Hepatocyte (in vitro differentiated cells): ENCODE measurements at regions not wholly inside any gene's neighbourhood (a gene's known extent, or its start where the extent isn't known, plus 50 kb on each side); places are given as distances from the start of the nearest gene placed in this dataset.

Experiments used
- DNase-seq: peaks from one replicate; pipeline ENCODE4 v3.0.0-alpha.2; 2016; ENCODE audit warnings: low spot score
- H2AFZ ChIP-seq: fragments of 200-600 bp; sonication (generic); 2 replicates; pipeline ENCODE4 v1.6.0; 2016; ENCODE audit warnings: antibody characterized with exemption, mild to moderate bottlenecking
- H3K27ac ChIP-seq: fragments of 200-600 bp; sonication (generic); 2 replicates; pipeline ENCODE4 v1.5.1; 2016; ENCODE audit warnings: mild to moderate bottlenecking
- H3K27me3 ChIP-seq: fragments of 200-600 bp; sonication (generic); 2 replicates; pipeline ENCODE4 v1.6.1; 2016
- H3K36me3 ChIP-seq: fragments of 200-600 bp; sonication (generic); replicated peaks from 2 replicates; pipeline ENCODE4 v1.5.1; 2016; ENCODE audit warnings: low read depth; ENCODE audit not compliant: insufficient read depth
- H3K4me1 ChIP-seq: fragments of 200-600 bp; sonication (generic); 2 replicates; pipeline ENCODE4 v1.5.1; 2016; ENCODE audit warnings: mild to moderate bottlenecking, moderate library complexity; ENCODE audit not compliant: insufficient read depth
- H3K4me2 ChIP-seq: fragments of 200-600 bp; sonication (generic); 2 replicates; pipeline ENCODE4 v1.6.0; 2016
- H3K4me3 ChIP-seq: fragments of 200-600 bp; sonication (generic); 2 replicates; pipeline ENCODE4 v1.5.1; 2016; ENCODE audit warnings: mild to moderate bottlenecking
- H3K79me2 ChIP-seq: fragments of 200-600 bp; sonication (generic); 2 replicates; pipeline ENCODE4 v1.6.0; 2017; ENCODE audit warnings: mild to moderate bottlenecking
- H3K9me2 ChIP-seq: fragments of 200-600 bp; sonication (generic); replicated peaks from 2 replicates; pipeline ENCODE4 v1.6.0; 2017; ENCODE audit warnings: mild to moderate bottlenecking; ENCODE audit not compliant: insufficient read depth
- H3K9me3 ChIP-seq: fragments of 200-600 bp; sonication (generic); 2 replicates; pipeline ENCODE4 v1.5.1; 2016; ENCODE audit warnings: low read depth, mild to moderate bottlenecking
- H4K20me1 ChIP-seq: fragments of 200-600 bp; sonication (generic); 2 replicates; pipeline ENCODE4 v1.6.0; 2016; ENCODE audit warnings: mild to moderate bottlenecking; ENCODE audit not compliant: insufficient read depth, poor library complexity, severe bottlenecking
- EZH2 ChIP-seq: fragments of 200-600 bp; sonication (generic); IDR thresholded peaks from 2 replicates; pipeline ENCODE4 v1.6.1; 2016; ENCODE audit warnings: antibody characterized with exemption, mild to moderate bottlenecking, borderline replicate concordance
- EZH2phosphoT487 ChIP-seq: fragments of 200-600 bp; sonication (generic); IDR thresholded peaks from one replicate; pipeline ENCODE4 v1.6.1; 2018; ENCODE audit warnings: antibody characterized with exemption, mild to moderate bottlenecking, low read depth, moderate library complexity; ENCODE audit not compliant: unreplicated experiment, severe bottlenecking
- WGBS: methylation state at CpG from one replicate; pipeline ENCODE4 v1.1.6; 2016; ENCODE audit warnings: low lambda C conversion rate; ENCODE audit errors: missing lambda C conversion rate; 5-methylcytosine and 5-hydroxymethylcytosine counted together
- TF ChIP-seq, protein P1 (sequence below): fragments of 200-600 bp; sonication (generic); IDR thresholded peaks from 2 replicates; pipeline ENCODE4 v1.5.1; 2016; ENCODE audit warnings: antibody characterized with exemption, mild to moderate bottlenecking; ENCODE audit not compliant: poor library complexity

DNA sequence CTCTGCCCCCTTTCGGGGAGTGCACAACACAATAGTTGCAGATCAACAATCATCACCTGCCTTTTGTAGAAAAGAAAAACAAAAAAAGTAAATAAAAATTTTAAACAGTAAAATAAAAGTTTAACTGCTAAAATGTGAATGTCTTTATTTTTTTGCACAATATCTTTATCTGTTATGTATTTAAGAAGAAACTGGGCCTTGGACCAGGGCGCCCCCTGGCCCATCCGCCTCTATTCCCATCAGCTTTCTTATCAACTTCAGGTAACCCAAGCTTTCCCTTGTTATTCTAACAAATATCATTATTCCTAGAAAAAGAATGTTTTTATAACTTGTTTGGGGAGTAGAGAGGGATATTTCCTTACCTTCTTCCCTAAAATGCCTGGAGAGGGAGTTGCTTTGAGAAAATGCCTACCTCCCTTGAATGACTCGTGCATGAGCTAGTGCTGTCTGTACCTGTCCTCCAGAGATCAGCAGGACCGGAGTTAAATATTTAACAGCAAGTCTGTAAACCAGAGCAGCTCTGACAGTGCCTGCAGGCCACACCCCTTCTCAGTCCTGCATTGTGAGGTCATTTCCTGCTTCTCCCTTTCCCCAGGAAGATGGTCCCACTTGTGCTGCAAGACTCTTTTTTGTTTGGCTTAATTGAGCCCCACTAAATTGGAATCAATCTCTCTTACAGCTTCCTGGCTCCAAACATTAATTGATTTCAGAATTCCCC, 192.8 kb upstream of the RGS6 start:
- Histone ChIP-seq H3K4me3 (no peak overlapping the region), H3K27ac (peak overlapping the region; percentile 83), H3K36me3 (no peaks in the 10 kb centered on the region), H3K27me3 (no peaks in the 10 kb centered on the region), H3K4me2 (peak overlapping the region; percentile 15), H3K4me1 (peaks cover 12% of the 10 kb centered on the region), H3K79me2 (no peaks in the 10 kb centered on the region), H3K9me2 (no peaks in the 10 kb centered on the region), H4K20me1 (no peaks in the 10 kb centered on the region), H2AFZ (no peak overlapping the region), H3K9me3 (no peaks in the 10 kb centered on the region)
- TF ChIP-seq, protein P1, sequence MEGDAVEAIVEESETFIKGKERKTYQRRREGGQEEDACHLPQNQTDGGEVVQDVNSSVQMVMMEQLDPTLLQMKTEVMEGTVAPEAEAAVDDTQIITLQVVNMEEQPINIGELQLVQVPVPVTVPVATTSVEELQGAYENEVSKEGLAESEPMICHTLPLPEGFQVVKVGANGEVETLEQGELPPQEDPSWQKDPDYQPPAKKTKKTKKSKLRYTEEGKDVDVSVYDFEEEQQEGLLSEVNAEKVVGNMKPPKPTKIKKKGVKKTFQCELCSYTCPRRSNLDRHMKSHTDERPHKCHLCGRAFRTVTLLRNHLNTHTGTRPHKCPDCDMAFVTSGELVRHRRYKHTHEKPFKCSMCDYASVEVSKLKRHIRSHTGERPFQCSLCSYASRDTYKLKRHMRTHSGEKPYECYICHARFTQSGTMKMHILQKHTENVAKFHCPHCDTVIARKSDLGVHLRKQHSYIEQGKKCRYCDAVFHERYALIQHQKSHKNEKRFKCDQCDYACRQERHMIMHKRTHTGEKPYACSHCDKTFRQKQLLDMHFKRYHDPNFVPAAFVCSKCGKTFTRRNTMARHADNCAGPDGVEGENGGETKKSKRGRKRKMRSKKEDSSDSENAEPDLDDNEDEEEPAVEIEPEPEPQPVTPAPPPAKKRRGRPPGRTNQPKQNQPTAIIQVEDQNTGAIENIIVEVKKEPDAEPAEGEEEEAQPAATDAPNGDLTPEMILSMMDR, result peak; percentile 10
- TF ChIP-seq EZH2, result no peak
- DNase-seq, result peak; percentile 75
- 70% methylated on average over 5 of the region's 5 CpGs for WGBS

DNA sequence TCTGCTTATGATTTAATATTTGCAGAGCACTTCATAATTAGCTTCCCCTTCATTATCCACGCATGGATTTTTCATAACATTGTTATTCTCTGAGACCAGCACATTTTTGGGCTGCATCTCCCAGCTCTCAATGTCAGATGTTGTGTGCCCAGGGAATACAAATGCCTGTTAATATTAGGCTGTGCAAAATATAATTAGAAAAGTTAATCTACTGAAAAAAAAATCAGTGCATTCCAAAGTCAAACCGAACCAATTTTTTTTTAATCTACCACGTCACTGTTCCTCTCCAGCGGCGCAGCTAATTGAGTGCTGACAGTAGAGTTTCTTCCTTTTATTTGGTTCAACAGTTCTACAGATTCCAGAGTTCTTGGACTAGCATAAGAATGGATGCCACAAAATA, 191.0 kb upstream of the RGS6 start:
- TF ChIP-seq EZH2phosphoT487, result no peak
- TF ChIP-seq EZH2, result no peak
- TF ChIP-seq, protein P1, result no peak
- H3K4me1 ChIP-seq, result peaks cover 12% of the 10 kb centered on the region
- H3K4me3 ChIP-seq, result no peak overlapping the region
- no peaks in the 10 kb centered on the region for H3K9me2 ChIP-seq
- DNase-seq, result no peak
- no peak overlapping the region for H3K4me2 ChIP-seq
- WGBS, result 97% methylated on average over 5 of the region's 5 CpGs
- no peak overlapping the region for H3K27ac ChIP-seq
- H3K79me2 ChIP-seq, result no peaks in the 10 kb centered on the region
- H4K20me1 ChIP-seq, result no peaks in the 10 kb centered on the region
- H3K9me3 ChIP-seq, result no peaks in the 10 kb centered on the region
- no peak overlapping the region for H2AFZ ChIP-seq
- no peaks in the 10 kb centered on the region for H3K27me3 ChIP-seq
- H3K36me3 ChIP-seq, result no peaks in the 10 kb centered on the region

DNA sequence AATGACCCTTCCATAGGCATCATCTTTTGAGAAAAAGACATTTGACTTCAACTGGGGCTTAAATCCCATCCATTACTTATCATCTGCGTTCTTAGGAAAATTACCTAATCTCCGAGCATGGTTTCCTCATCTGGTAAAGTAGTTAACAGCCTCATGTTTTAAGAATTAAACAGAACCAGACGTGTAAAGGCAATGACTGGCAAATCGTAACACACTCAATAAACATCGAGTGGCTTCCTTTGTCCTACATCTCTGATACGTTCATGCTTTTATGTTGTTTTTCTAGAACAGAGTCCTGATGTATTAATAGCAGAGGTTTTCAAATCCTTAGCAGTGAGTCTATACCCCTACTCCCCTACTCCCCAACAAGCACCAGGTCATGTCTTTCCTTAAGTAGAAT, 189.7 kb upstream of the RGS6 start:
- Histone ChIP-seq H3K9me3 (no peaks in the 10 kb centered on the region), H3K27me3 (no peaks in the 10 kb centered on the region), H3K36me3 (no peaks in the 10 kb centered on the region), H2AFZ (no peak overlapping the region), H3K4me3 (no peak overlapping the region), H3K79me2 (no peaks in the 10 kb centered on the region), H3K4me1 (peaks cover 12% of the 10 kb centered on the region), H3K27ac (no peak overlapping the region), H3K4me2 (no peak overlapping the region), H4K20me1 (no peaks in the 10 kb centered on the region), H3K9me2 (no peaks in the 10 kb centered on the region)
- WGBS, result 60% methylated on average over 6 of the region's 6 CpGs
- no peak for TF ChIP-seq EZH2phosphoT487
- TF ChIP-seq EZH2, result no peak
- TF ChIP-seq, protein P1, result no peak
- no peak for DNase-seq

DNA sequence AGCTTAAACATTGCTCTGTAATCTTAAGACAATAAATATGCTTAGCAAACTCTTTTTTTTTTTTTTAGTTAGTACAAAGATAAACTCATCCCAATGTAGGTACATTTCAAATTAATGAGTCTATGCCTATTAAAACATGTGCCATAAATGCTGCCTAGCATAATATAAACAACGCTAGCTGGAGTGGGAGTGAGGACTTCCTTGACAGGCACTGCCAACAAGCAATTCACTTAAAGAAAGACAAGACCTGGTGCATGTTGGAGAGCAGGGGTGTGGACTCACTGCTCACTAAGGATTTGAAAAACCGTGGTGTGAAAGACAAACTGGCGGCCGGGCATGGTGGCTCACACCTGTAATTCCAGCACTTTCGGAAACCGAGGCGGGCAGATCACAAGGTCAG, 187.2 kb upstream of the RGS6 start:
- no peaks in the 10 kb centered on the region for H4K20me1 ChIP-seq
- no peak overlapping the region for H3K4me2 ChIP-seq
- no peak overlapping the region for H3K27ac ChIP-seq
- no peaks in the 10 kb centered on the region for H3K9me3 ChIP-seq
- no peak overlapping the region for H2AFZ ChIP-seq
- DNase-seq, result no peak
- no peaks in the 10 kb centered on the region for H3K27me3 ChIP-seq
- TF ChIP-seq EZH2phosphoT487 (no peak), EZH2 (no peak)
- TF ChIP-seq, protein P1, result no peak
- no peaks in the 10 kb centered on the region for H3K36me3 ChIP-seq
- H3K4me1 ChIP-seq, result no peaks in the 10 kb centered on the region
- H3K4me3 ChIP-seq, result no peak overlapping the region
- 84% methylated on average over 7 of the region's 7 CpGs for WGBS
- no peaks in the 10 kb centered on the region for H3K9me2 ChIP-seq
- no peaks in the 10 kb centered on the region for H3K79me2 ChIP-seq
